ENCODE measurements at regions not wholly inside any gene's neighbourhood (a gene's known extent, or its start where the extent isn't known, plus 50 kb on each side); places are given as distances from the start of the nearest gene placed in this dataset.
"Not testable (repeated sequence)": the region's sequence is repeated elsewhere in the genome, so short reads cannot be mapped to it uniquely, and the experiment has no call there.

- no peak for DNase-seq (ENCODE audit: low read depth, low spot score)
- no peak overlapping the region for H3K4me3 ChIP-seq (ENCODE audit: low read length)
Measured at GRCh38 chr2:150099805-150100204, 387.7 kb downstream of the RND3 start.

DNA sequence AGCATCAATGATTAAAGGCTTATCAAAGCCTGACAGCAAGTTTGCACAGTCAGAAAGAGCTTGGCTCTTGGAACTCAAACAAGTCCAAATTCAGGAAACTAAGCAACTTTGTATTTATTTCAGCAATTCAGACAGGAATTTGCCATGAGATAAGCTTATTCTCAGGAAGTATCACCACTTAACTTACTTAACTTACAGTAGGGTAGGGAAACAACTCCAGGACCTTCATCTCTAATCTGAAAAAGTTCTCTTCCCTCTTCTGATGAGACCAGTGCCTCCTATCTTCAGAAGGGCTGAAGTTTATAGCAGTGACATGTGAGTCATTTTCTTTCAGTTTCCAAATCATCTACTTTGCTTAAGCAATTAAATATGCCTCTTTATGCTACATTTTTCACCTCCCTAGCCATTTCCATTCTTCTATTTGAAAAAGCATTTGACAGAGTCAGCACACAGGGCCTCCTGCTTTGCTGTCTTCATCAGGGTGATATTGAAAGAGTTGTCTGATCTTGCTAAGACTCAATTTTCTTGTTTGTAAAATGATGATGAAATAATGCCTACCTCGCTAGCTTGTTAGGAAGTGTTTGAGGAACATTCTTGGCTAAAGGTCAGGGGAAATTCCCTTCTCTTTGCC, 389.5 kb downstream of the RND3 start:
- no peak for DNase-seq (ENCODE audit: low read depth, low spot score)

DNA sequence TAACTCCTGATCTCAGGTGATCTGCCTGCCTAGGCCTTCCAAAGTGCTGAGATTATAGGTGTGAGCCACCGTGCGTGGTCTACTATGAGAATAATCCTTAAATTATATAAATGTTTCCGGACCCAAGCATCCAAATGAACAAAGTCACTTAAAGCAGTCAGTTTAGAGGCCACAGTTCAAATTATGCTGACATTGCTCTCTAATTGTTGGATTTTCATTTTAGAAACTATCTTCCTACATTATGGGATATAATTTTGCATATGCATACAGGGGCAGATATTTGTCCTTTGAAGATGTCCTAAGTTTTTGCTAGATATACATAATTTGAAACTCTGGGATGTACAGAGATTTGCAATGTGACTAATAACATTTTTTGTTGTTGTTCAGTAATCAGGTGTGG, 390.1 kb downstream of the RND3 start:
- no peak for DNase-seq (ENCODE audit: low read depth, low spot score)
- no peak overlapping the region for H3K4me3 ChIP-seq (ENCODE audit: low read length)

More for the DNA sequence above, 389.5 kb downstream of the RND3 start:
- no peak overlapping the region for H3K4me3 ChIP-seq (ENCODE audit: low read length)

DNA sequence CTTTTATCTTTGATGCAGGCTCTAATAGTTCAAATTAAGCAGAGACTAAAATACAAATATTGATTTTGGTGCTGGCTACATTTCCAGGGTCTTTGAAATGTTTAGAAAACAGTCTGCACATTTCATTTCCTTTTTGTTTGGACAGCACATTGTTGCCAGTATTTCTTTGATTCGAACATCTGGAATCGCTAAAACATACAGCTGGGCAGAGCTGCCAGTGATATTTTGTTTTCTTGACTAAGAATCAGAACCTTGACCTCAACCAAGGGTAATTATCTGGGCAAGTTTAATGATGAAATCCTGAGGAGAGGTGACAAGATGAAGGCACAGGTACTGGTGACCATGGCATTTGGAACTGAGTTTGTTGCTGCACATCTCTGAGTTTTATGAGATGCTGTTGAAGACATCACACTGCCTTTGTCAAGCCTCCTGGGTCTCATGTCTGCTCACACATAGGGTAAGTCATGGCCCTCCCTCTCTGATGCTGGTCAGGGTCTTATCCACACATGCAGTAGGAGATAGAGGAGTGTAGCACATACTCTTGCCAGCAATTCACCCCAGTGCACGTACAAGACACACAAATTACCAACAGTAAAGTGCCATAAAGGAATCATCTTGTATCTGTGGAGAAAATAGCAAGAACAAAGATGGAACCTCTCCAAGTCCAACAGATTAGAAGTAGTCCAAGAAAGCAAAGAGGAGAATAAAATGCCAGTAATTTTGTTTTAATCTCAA, 391.9 kb downstream of the RND3 start:
- no peak overlapping the region for H3K4me3 ChIP-seq (ENCODE audit: low read length)
- no peak for DNase-seq (ENCODE audit: low read depth, low spot score)

DNA sequence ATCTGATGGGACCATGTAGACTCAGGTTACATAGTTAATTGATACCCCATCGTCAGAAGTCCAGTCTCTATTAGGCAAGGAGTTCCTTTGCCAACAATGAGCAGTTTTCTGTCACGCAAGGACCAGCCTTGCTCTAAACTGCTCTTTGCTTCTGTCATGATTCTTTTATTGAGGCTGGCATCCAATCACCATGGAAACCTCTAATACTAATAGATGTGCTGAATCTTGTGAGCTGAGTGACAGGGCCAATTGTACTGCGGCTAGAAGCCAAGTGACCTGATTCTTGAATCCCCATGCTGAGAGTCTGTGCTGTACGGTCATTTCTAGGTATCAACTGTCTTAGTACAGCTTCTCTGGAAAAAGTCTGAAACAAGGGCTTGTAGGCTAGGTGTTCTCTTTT, 395.6 kb downstream of the RND3 start:
- no peak overlapping the region for H3K4me3 ChIP-seq (ENCODE audit: low read length)
- no peak for DNase-seq (ENCODE audit: low read depth, low spot score)

GRCh38 chr2:150090031-150090430, 397.4 kb downstream of the RND3 start:
- no peak overlapping the region for H3K4me3 ChIP-seq (ENCODE audit: low read length)
- no peak for DNase-seq (ENCODE audit: low read depth, low spot score)

DNA sequence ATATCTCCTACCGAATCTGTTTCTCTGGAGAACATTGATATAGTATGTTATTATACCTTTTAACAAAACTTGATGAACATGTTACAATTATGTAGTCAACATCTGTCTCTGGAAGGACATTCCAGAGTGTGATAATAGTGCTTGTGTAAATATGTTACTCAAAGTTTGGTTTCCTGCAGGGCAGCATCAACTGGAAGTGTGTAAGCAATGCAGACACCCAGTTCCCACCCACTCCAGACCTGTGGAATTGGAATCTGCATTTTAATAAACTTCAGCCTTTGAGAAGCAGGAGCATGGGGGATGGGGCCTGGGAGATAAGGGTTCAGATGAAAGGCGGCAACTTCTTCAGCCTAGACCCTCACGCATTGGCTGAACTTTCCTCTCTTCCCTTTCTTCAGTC, 398.9 kb downstream of the RND3 start:
- no peak for DNase-seq (ENCODE audit: low read depth, low spot score)
- no peak overlapping the region for H3K4me3 ChIP-seq (ENCODE audit: low read length)

- no peak overlapping the region for H3K4me3 ChIP-seq (ENCODE audit: low read length)
- no peak for DNase-seq (ENCODE audit: low read depth, low spot score)
Measured at GRCh38 chr2:150085478-150085877, 402.0 kb downstream of the RND3 start.

- no peak overlapping the region for H3K4me3 ChIP-seq (ENCODE audit: low read length)
- DNase-seq (ENCODE audit: low read depth, low spot score) = no peak
Measured at GRCh38 chr2:150081775-150082481, 405.5 kb downstream of the RND3 start.

DNA sequence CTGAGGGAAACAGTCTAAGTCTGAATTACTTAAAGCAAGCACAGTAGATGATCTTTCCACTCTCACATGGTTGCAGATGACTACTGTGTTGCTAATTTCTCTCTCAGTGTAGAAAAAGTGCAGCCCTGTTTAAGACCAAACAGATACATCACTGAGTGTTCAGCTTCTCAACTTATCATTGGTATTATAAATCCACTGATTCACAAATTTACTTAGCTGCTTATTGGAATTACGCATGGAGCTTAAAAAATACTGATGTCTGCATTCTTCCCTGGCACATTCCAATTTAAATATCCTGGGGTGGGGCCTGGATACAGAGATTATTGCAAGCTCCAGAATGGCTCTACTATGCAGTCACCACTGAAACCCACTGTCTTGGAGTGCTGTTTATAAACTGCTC, 411.2 kb downstream of the RND3 start:
- no peak for DNase-seq (ENCODE audit: low read depth, low spot score)
- no peak overlapping the region for H3K4me3 ChIP-seq (ENCODE audit: low read length)

DNA sequence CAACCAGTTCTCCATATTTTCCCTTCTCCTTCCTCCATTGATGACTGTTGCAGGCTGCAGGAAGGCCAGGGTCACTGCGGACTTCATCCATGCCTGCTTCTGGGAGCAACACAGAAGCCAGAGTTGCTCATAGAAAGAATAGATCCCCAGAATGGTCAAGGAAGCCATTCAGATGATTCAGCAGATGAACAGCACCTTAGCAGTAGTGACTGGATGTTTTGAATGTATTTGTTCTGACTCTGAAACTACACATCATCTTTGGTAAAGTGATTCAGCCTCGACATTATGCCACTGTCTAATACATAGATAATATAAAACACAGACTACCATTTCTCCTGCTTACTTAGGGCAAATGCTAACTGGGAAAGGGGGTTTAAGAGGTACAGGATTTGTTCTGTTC, 411.6 kb downstream of the RND3 start:
- DNase-seq (ENCODE audit: low read depth, low spot score) = no peak
- no peak overlapping the region for H3K4me3 ChIP-seq (ENCODE audit: low read length)

DNA sequence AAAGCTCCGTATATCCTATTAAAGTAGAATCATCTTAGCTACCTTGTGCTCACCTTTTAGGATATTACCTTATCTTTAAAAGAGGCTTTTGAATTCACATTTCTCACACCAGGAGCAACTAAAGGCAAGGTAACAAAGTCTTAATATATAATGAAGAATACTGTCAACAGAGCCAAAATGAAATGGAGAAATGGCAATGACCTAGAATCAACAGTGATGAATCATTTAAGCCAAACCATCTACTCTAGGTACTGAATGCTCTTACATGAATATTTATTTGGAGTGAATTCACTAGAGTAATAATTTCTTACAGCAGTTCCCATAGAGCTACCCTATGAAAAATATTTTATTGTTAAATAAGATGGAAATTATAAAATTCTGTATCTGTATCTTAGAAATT, 421.0 kb downstream of the RND3 start:
- no peak overlapping the region for H3K4me3 ChIP-seq (ENCODE audit: low read length)
- no peak for DNase-seq (ENCODE audit: low read depth, low spot score)

DNA sequence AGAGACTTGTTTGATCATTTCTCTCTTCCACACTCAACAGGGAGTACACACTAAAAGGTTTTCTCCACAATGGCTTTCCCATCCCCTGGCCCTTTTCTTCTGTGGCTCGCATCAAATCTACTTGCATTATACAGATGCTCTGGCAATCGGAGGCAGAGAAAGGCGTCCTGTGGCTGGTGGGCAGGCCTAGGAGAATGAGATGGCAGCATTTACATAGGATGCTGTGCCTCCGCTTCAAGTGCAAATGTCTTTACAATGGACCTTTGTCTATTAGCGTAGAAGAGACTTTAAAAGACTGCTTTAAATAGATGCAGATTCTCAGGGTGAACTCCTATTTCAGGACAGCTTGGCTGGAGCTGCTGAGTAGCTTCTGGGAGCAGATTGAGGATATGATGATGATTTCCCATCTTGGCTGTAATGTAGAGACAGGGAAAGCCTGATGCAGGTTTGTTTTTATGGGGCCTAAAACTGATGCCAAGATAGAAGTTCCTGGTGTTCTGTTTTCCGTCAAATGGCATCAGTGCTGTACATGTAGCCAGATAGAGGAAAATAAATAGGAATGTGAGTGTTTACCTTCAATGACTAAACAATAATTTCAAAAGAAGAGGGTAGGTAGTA, 423.4 kb downstream of the RND3 start:
- no peak for DNase-seq (ENCODE audit: low read depth, low spot score)
- H3K4me3 ChIP-seq (ENCODE audit: low read length) = no peak overlapping the region

DNA sequence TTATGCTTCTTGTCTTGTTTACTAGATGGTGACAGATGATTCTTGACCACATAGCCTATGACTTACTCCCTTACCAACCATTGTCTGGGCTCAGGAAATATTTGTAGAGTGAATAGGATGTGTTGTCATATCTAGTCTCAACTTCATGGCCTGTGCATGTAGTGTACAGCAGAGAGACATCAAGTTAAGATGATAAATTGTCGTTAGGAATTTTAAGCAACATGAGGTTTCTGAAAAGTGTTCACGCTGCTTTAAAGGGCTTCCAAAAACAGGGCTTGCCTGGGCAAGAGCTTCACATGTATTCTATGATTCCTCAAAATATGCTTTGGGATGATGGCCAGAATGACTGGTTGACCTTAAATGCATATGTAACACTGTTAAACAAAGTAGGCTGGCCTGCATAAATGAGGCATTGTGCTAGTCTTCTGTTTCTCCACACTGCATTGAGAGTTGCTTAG, 424.0 kb downstream of the RND3 start:
- H3K4me3 ChIP-seq (ENCODE audit: low read length) = no peak overlapping the region
- no peak for DNase-seq (ENCODE audit: low read depth, low spot score)

DNA sequence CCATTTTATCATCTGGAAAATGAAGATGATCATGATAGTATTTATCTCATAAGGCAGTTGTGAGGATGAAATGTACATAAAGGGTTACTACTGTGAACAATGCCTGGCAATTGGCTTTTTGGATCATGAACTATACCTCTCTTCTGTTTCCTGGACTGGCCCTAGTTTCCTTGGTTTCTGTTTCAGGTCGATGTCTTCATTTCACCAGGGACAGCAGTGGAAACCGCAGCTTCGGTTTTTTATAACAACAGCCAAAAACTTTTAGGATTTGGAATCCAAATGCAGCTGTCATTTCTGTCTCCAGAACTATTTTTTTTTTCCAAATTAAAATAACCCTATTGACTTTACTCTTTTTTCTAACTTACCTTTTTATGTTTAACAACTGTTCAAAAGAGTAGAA, 425.1 kb downstream of the RND3 start:
- no peak for DNase-seq (ENCODE audit: low read depth, low spot score)

DNA sequence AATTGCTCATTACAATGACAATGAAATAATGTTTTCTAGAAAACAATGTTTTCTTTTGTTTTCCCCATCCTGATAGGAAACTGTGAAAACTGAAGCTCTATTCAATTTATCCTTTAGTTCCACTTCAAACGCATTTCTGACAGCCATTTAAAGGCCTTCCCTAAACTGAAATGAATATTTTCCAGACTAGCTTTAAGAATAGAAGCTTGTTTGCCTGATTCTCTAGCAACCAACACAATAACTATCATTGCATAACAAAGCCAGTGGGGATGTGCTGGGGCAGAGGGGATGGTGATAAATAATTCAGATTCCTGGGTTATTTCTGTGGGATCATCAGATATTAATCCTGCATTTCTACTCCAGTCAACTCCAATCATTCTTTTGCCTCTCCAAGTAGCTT, 427.1 kb downstream of the RND3 start:
- DNase-seq (ENCODE audit: low read depth, low spot score) = no peak
- H3K4me3 ChIP-seq (ENCODE audit: low read length) = no peak overlapping the region

More for the DNA sequence above, 425.1 kb downstream of the RND3 start:
- H3K4me3 ChIP-seq (ENCODE audit: low read length) = no peak overlapping the region

DNA sequence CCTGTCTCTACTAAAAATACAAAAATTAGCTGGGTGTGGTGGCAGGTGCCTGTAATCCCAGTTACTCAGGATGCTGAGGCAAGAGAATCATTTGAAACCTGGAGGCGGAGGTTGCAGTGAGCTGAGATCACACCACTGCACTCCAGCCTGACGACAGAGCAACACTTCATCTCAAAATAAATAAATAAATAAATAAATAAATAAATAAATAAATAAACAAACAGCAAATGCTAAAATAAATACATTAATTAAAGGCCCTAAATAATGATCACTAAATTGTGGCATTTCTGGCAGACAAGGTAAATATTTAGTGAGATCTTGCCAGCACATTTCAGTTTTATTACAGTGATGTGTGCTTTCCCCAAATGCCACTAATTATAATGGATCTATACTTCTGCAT, 427.8 kb downstream of the RND3 start:
- H3K4me3 ChIP-seq (ENCODE audit: low read length); DNase-seq (ENCODE audit: low read depth, low spot score): not testable (repeated sequence)

DNA sequence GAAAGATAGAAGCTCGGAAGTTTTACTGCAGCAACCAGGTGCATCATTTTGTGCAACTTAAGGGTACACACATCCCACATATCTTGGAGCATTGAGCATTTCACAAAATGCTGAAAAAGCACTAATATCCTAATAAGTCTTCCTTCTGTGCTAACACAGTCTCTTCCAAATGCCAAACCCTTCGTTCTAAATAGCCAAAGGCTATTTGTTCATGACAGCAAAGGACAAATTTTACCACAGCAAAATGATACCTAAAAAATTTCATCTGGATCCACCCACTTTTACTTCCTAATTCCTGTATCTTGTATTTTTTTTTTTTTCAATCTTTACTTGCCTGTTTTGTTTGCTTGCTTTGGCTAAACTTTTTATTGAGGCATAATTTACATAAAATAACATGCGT, 435.0 kb downstream of the RND3 start:
- H3K4me3 ChIP-seq (ENCODE audit: low read length) = no peak overlapping the region
- no peak for DNase-seq (ENCODE audit: low read depth, low spot score)

DNA sequence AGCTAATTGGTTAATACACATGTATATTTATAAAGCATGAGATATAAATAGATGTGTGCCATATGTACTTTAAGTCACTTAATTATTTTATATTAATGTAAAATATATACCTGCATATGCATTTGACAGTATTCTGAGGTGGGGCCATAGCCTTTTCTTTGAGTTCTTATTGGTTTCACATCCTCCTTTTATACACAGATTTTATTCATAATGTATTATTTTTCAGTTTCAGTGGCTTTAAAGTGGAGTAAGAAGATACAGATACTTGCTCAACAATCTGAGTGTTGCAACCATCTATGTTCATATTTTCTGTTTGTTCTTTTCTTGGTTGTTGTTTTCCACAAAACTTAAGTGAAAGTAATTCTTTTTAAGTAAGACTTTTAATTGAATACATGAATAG, 436.5 kb downstream of the RND3 start:
- H3K4me3 ChIP-seq (ENCODE audit: low read length) = no peak overlapping the region
- no peak for DNase-seq (ENCODE audit: low read depth, low spot score)

GRCh38 chr2:150050036-150050435, 437.4 kb downstream of the RND3 start:
- H3K4me3 ChIP-seq (ENCODE audit: low read length) = no peak overlapping the region
- no peak for DNase-seq (ENCODE audit: low read depth, low spot score)
